IPS DF 19.7 (cell line): ENCODE measurements at regions not wholly inside any gene's neighbourhood (a gene's known extent, or its start where the extent isn't known, plus 50 kb on each side); places are given as distances from the start of the nearest gene placed in this dataset.
A peak's percentile ranks its signal among the peaks of the same experiment; 100 is the strongest.

ENCODE experiments used
- DNase-seq: peaks from one replicate; pipeline ENCODE4 v3.0.0-alpha.2; 2013; ENCODE audit warnings: low read depth, low spot score

DNA sequence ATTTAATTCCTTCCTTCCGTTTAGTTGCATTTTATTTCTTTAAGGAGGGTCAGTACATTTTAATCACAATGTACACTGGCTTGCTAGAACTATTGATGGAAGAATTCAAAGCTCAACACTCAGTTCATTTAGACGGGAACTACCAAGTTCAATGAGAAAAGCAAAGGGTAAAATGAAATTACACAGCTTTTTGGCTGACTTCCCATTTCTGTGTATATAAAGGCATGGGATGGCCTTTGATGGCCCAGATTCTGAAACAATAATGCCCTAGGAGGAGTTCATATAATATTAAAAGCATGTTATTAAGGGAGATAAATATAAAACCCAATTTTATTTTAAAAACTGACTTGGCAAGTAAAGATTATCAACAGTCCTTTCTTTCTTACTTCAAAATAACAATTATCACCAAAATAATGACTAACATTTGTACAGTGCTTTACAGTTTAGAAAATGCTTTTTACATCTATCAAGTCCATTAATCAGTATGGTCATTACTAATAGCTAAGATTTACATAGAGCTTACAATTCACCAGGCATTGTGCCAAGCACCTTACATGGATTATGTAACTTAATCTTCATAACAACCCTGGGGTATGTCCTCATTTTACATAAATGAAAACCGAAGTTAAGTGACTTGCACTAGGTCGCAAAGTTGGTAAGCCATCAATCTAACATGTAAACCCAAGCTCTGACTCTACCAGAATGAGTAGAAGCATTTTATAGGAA lies 402.4 kb downstream of the OMA1 start:
- DNase-seq, result no peak

GRCh38 chr1:58136387-58136786 lies 410.1 kb downstream of the OMA1 start:
- no peak for DNase-seq

DNA sequence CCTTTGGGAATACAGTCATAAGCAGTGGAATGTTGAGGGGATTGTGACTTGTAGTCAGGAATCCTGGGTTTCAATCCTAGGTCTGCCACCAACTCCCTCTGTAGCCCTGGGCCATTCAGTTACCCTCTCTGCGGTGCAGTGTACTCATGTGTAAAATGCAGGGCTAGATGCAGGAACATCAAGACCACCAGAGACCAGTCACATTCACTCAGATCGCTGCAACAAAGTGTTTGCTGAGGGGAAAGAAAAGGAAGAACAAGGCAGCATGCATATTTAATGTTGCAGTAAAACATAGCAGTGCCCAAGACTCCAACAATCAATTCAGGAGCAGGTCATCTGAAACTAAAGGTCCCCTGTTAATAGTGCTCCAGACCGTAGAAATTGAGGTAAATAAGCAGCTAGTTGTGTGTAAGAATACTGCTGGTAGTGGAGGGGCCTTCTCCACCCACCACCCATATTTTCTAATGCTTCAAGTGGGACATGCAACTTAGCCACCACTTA lies 410.7 kb downstream of the OMA1 start:
- no peak for DNase-seq

DNA sequence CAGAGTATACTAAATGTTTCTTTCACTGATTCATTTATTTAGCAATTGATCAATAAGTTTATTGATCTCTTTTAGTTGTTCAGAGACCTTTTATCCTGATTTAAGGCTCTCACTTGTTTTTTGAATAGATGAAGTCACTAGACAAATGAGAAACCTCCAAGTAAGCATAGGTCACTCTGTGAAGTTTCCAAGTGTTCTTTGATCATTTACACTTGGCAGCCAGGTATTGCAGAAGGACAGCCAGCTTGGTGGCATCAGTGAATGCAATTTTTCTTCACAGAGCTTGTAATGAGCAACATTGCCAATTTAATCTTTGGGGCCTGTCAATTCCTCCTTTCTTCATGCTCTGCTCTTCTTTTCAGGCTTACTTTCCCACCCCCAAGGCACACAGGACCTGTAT lies 413.0 kb downstream of the OMA1 start:
- no peak for DNase-seq

GRCh38 chr1:58123051-58123450 lies 423.5 kb downstream of the OMA1 start:
- no peak for DNase-seq

DNA sequence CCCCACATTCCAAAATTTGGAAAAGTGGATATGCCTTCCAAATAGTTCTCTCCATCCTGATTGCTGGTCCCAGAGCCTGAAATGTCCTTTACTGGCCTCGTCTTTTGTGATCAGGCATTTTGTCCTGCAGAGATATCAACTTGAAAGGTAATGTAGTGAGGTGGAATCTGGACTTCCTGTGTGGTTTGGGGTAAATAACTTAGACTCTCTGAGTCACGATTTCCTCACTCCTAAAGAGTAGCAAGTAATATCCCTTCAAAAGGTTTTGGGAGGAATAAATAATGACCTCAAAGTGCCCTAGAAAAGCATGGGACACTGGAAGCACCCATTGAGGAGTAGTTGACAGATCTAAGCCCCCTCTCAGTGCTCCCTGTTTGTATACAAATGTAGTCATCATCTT lies 426.6 kb downstream of the OMA1 start:
- no peak for DNase-seq

DNA sequence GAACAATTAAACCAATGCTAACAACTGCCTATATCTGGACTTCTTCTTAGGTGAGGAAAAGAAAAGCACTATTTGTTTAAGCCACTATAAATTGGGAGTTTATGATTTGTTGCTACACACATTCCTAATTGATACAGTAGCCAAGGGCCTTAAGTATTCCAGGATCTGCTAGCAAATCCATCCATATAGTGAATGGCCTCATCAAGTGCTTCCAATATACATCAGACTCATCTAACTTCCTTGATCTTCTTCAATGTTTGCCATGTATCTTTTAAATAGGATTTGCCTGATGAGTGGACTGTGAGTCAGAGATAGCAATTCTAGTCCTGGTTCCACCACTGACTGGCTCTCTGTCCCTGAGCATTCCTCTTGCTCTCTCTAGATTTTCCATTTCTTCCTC lies 430.2 kb downstream of the OMA1 start:
- DNase-seq, result no peak

- DNase-seq, result no peak
These were observed 436.8 kb downstream of the OMA1 start for GRCh38 chr1:58109646-58110200.

DNA sequence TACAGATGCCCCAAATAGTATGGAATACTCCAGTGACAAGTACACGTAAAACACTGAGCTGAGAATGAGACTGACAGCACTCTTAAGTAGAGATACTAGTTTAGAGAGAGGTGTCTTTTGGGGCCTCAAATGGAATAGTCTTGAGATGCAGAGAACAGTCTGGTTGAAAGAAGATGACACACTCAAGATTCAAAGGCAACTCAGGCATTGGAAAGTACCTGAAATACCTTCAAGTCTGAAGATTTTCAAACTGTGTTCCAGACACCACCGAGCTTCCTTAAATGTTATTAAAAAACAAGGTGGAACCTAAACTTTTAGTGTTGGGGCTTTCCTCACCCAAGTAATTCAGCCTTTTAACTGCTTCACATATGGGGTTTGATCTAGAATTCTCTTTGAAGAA lies 437.7 kb downstream of the OMA1 start:
- no peak for DNase-seq

GRCh38 chr1:58107943-58108342 lies 438.6 kb downstream of the OMA1 start:
- no peak for DNase-seq

GRCh38 chr1:58104960-58105359 lies 441.6 kb downstream of the OMA1 start:
- DNase-seq, result no peak

DNA sequence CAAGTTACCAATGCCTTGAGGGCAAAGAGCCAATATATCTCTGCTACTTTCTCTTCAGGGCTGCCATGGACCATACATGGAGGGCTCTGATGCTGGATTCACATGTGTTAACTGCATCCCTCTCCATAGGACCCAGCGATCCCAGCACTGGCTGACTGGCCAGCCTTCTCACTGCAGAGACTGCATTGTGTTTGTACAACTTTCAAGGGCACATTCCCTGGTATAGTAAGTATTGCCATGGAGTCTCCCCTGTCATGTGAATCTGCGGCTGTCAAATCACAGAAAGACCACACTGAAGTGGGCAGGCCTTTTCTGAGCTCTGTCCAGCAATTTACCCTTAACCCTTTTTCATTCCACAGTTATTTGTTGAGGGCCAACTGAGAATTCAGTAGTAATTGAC lies 449.8 kb downstream of the OMA1 start:
- no peak for DNase-seq

DNA sequence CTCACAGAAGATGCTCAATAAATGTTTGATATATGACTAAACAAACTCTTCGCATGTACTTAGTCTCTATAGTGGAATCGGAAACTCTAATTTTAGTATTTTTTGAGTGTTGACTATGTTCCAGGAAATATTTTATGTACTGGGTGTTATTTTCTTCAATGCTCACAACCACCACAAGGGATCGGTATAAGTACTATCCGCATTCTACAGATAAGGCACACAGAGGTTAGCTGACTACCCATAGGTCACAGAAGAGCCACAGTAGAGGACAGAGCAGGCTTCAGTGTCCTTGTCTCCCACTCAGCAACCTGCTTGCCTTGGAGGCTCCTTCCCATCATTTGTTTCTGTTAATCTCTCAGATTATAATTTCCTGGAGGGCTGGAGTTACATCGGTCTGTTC lies 451.3 kb downstream of the OMA1 start:
- no peak for DNase-seq

DNA sequence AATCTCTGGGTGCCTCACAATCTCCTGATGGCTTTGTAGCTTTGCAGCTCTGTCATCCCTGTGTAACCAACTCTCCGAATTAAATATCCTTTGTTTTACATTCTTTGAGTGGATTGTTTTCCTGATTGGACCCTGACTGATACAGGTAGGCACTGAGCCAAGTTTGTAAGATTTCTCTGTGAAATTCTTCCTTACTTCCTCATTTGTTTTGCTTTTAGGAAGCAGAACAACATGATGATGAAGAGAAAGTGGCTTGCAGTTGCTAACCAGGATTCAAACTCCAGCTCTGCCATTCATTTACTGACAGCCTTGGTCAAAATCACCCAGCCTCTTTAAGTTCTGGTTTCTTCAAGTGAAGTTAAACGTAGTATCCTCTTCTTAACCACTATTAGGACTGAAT lies 452.3 kb downstream of the OMA1 start:
- DNase-seq, result no peak

- no peak for DNase-seq
These were observed 455.9 kb downstream of the OMA1 start for GRCh38 chr1:58090640-58091039.

DNA sequence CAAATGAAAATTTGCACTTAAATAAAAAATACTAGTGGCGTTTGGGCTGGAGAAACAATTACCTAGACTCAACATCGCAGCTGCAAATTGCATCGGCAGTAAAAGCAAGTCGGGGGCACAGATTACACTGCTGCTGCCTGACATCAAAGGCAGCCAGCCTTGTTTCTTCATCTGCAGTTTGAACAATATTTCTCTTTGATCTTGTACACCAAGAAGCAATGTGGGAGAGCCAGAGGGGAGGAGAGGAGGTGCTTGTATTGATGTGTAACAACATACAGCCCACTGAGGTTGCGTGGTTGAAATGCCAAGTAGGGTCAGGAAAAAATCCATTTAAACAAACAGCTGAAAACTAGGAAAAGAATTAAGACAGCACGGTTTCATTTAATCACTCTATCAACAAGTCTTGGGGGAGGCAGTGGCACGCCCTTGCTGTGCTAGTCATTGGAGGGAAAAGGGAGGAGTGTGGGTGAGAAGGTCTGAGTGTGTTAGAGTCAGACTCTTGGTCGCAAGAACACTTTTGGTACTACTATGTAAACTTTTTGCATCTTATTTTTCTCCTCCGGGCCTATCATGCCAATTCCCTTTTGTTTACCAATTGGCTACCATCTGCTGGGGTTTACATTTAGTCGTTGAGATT lies 456.5 kb downstream of the OMA1 start:
- no peak for DNase-seq

DNA sequence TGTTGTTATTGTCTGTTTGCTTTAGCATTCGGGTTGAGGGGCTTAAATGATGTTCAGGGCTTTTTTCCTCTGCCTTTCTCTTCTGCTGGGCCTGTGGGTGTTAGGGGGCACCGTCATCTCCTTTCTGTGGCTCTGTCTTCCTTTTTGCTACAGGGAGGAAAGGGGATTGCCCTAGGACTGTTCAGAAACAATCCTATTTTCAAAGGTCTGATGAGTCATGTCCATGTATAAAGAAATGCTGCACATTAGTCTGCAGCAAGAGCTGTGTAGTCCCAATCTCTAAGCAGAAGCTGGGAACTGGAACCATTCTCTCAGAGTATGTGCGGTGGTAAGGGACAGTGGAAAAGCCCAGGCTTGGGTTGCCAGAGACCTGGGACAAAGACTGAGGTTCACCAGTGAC lies 462.3 kb downstream of the OMA1 start:
- DNase-seq, result no peak

- no peak for DNase-seq
These were observed 463.9 kb downstream of the OMA1 start for GRCh38 chr1:58082596-58082995.

- DNase-seq, result no peak
These were observed 470.3 kb downstream of the OMA1 start for GRCh38 chr1:58076258-58076657.

GRCh38 chr1:58075188-58075578 lies 471.3 kb downstream of the OMA1 start:
- DNase-seq, result no peak

DNA sequence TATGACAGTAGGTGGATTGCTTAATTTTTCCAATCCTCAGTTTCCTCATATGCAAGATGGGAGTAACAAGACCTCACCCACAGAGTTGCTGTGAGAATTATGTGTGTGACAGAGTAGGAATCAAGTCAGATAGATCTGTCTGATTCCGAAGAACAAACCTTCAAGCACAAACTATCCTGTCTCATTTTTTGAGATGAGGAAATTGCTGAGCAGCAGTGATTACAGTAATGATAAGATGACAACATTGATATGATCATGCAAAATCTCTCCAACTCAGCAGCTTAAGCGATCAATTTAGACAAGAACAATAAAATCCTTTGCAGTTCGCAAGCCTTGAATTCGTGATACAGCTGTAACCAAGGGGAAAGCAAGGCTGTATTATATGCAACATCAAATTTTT lies 474.1 kb downstream of the OMA1 start:
- DNase-seq, result no peak

GRCh38 chr1:58067082-58067481 lies 479.4 kb downstream of the OMA1 start:
- DNase-seq, result no peak

DNA sequence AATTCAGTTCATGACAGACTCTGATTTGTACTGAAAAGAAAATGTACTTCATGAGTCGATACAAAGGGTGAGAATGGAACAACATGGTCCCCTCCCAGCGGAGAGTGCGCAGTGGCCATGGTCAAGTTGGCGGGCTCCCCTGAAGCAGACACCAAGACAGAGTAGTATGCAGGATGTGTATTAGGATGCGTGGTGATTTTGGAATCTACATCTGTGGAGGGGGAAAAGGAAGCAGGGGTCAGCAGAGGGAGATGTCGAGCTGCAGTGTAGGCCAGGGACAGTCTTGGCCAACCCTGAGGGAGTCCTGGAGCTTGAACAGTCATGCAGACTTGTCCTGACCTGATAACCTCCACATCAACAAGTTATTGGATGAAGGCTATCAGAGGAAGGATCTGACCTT lies 481.0 kb downstream of the OMA1 start:
- DNase-seq, result peak; percentile 23
